ENCODE measurements at regions not wholly inside any gene's neighbourhood (a gene's known extent, or its start where the extent isn't known, plus 50 kb on each side); places are given as distances from the start of the nearest gene placed in this dataset.

DNA sequence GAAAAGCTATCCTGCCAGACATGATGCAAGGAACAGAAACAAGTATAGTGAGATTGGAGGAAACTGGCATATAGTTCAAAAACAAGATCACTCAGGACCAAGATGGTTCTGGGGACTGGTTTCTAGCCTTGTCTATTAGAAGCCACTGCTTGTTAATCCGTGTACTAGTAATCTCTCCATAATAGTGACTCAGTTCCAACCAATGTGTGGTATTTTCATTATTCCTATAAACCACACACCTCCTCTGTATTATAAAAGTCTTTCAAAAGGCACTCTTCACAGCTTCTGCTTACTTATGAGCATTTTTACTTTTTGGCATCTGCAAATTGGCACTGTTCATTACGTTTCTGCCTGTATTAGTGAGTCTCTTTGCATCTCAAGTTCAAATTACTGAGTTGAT is 140.3 kb downstream of the SLC6A15 start:
- DNase-seq (ENCODE audit: low spot score) (no peak), ATAC-seq (ENCODE audit: low FRiP score) (no peak)
- TF ChIP-seq CTCF (IDR thresholded peaks at IDR 0.05) = no peak

DNA sequence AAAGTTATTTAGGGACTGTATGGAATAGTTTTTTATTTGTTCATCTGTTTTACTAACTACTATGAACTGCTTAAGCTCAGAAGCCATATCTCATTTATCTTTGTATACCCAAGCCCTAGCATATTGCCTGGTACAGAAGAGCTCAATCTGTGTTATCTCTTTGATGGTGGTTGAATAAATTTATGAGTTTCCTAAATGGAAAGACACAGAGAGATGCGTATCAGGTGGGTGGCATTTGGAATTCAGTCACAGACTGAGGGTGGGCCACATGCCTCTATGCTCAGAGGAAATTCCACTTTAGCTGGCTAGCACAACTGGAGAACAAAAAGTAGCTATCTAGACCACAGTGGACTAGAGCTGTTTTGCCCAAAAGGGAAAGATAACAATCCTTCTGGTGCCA is 145.5 kb downstream of the SLC6A15 start:
- no peak for ATAC-seq (ENCODE audit: low FRiP score)
- TF ChIP-seq CTCF (IDR thresholded peaks at IDR 0.05) = no peak
- DNase-seq (ENCODE audit: low spot score) = no peak

GRCh38 chr12:84766375-84766774 is 146.2 kb downstream of the SLC6A15 start:
- TF ChIP-seq CTCF (IDR thresholded peaks at IDR 0.05) = no peak
- ATAC-seq (ENCODE audit: low FRiP score) = no peak
- DNase-seq (ENCODE audit: low spot score) = no peak

GRCh38 chr12:84764001-84764400 is 148.6 kb downstream of the SLC6A15 start:
- no peak for TF ChIP-seq CTCF (IDR thresholded peaks at IDR 0.05)
- ATAC-seq (ENCODE audit: low FRiP score) = no peak
- DNase-seq (ENCODE audit: low spot score) = no peak

- no peak for DNase-seq (ENCODE audit: low spot score)
- no peak for ATAC-seq (ENCODE audit: low FRiP score)
- no peak for TF ChIP-seq CTCF (IDR thresholded peaks at IDR 0.05)
These were observed 149.5 kb downstream of the SLC6A15 start for GRCh38 chr12:84763107-84763506.

DNA sequence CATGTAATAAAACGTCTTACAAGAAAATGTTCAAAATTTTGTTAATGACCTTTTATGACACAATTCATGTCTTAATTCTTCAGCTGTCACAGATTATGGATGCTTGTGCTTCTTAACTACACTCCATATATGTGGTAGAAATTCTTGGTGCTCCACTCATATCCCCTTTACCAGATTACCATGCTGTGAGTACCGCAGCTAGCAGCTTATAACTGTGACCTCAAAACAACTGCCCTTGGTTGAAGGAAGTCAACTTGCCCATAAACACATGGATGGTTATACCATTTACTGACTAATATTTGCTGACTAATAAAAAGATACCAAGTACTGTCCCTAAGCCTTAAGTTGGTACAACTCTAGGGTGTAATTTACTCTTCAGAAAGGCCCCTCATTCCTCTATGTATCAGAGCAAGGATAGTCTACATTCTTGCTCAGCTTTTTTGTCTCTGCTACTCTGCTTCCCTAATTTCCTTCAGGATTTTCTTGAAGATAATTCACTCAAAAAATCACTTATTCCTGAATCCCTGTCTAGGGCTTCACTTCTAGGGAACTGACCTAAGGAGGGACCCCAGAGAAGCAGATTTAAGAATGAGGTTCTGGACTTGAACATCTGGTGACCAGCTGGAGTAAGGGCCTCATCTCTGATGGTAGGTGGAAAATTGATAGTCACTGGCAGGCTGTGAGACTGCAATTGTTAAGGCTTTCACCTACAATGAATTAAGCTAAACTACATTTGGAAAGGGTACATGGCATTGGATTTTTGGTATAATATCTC is 152.3 kb downstream of the SLC6A15 start:
- DNase-seq (ENCODE audit: low spot score) = no peak
- no peak for TF ChIP-seq CTCF (IDR thresholded peaks at IDR 0.05)
- no peak for ATAC-seq (ENCODE audit: low FRiP score)

GRCh38 chr12:84757978-84758377 is 154.6 kb downstream of the SLC6A15 start:
- TF ChIP-seq CTCF (IDR thresholded peaks at IDR 0.05) = no peak
- DNase-seq (ENCODE audit: low spot score) (no peak), ATAC-seq (ENCODE audit: low FRiP score) (no peak)
